ENCODE measurements at regions not wholly inside any gene's neighbourhood (a gene's known extent, or its start where the extent isn't known, plus 50 kb on each side); places are given as distances from the start of the nearest gene placed in this dataset.

- intact Hi-C loops (cut with micrococcal nuclease; ENCODE audit: unreplicated experiment): no loop called here
- no peak overlapping the region for H3K4me3 ChIP-seq (ENCODE audit: low read depth in 2 of 2, low read length in 2 of 2)
- no peak overlapping the region for H3K27ac ChIP-seq (ENCODE audit: low read length)
- H3K9me3 ChIP-seq (ENCODE audit: control insufficient read depth, insufficient read depth, low read depth, low read length): no peaks in the 10 kb centered on the region
- ChIA-PET CTCF (no interaction called here), POLR2A (no interaction called here)
- H3K36me3 ChIP-seq (ENCODE audit: control insufficient read depth, insufficient read depth, low read length): no peaks in the 10 kb centered on the region
- DNase-seq (ENCODE audit: low read depth, low spot score) (no peak), ATAC-seq (no peak)
- no TSS peak for BruUV-seq (replicated peaks)
- in situ Hi-C loops (cut with HindIII; ENCODE audit: low pct_unique_long_range_greater_than_20kb, low sequenced_read_pairs): no loop called here
- no peaks in the 10 kb centered on the region for H3K4me1 ChIP-seq (ENCODE audit: control insufficient read depth, insufficient read depth, low read length)
- TF ChIP-seq TCF7L2 (IDR thresholded peaks at IDR 0.05; ENCODE audit: low read depth, low read length) (no peak), POLR2AphosphoS5 (IDR thresholded peaks at IDR 0.05; ENCODE audit: low read depth, low read length) (no peak), CTCF (IDR thresholded peaks at IDR 0.05) (no peak), SIN3A (IDR thresholded peaks at IDR 0.05; ENCODE audit: borderline replicate concordance, insufficient read depth, low read depth, low read length) (no peak), REST (IDR thresholded peaks at IDR 0.05; ENCODE audit: insufficient read depth in 1 of 2, low read depth in 2 of 2, low read length in 1 of 2) (no peak)
- H3K27me3 ChIP-seq (ENCODE audit: control insufficient read depth, insufficient read depth, low read length): no peaks in the 10 kb centered on the region; the same call in 1 of the 2 replicates
Measured at GRCh38 chr11:133739481-133739880, 105.8 kb downstream of the SPATA19 start.

GRCh38 chr11:133738624-133739023, 106.7 kb downstream of the SPATA19 start:
- H3K4me3 ChIP-seq (ENCODE audit: low read depth in 2 of 2, low read length in 2 of 2): no peak overlapping the region
- TF ChIP-seq REST (IDR thresholded peaks at IDR 0.05; ENCODE audit: insufficient read depth in 1 of 2, low read depth in 2 of 2, low read length in 1 of 2) (no peak), SIN3A (IDR thresholded peaks at IDR 0.05; ENCODE audit: borderline replicate concordance, insufficient read depth, low read depth, low read length) (no peak), TCF7L2 (IDR thresholded peaks at IDR 0.05; ENCODE audit: low read depth, low read length) (no peak), CTCF (IDR thresholded peaks at IDR 0.05) (no peak), POLR2AphosphoS5 (IDR thresholded peaks at IDR 0.05; ENCODE audit: low read depth, low read length) (no peak)
- ChIA-PET CTCF (no interaction called here), POLR2A (no interaction called here)
- H3K36me3 ChIP-seq (ENCODE audit: control insufficient read depth, insufficient read depth, low read length): no peaks in the 10 kb centered on the region
- ATAC-seq (no peak), DNase-seq (ENCODE audit: low read depth, low spot score) (no peak)
- no peaks in the 10 kb centered on the region for H3K9me3 ChIP-seq (ENCODE audit: control insufficient read depth, insufficient read depth, low read depth, low read length)
- H3K27ac ChIP-seq (ENCODE audit: low read length): no peak overlapping the region
- H3K4me1 ChIP-seq (ENCODE audit: control insufficient read depth, insufficient read depth, low read length): no peaks in the 10 kb centered on the region
- H3K27me3 ChIP-seq (ENCODE audit: control insufficient read depth, insufficient read depth, low read length): no peaks in the 10 kb centered on the region; the same call in 1 of the 2 replicates
- in situ Hi-C loops (cut with HindIII; ENCODE audit: low pct_unique_long_range_greater_than_20kb, low sequenced_read_pairs): no loop called here
- intact Hi-C loops (cut with micrococcal nuclease; ENCODE audit: unreplicated experiment): no loop called here
- BruUV-seq (replicated peaks): no TSS peak

Measured in Panc1 (cell line).